GM23338 (cell line): ENCODE measurements at regions not wholly inside any gene's neighbourhood (a gene's known extent, or its start where the extent isn't known, plus 50 kb on each side); places are given as distances from the start of the nearest gene placed in this dataset.

Source experiments
- EZH2phosphoT487 ChIP-seq: fragments of 200-600 bp; sonication (generic); IDR thresholded peaks from one replicate; pipeline ENCODE4 v1.8.1; 2018; ENCODE audit warnings: antibody characterized with exemption; ENCODE audit not compliant: unreplicated experiment
- STAT1 ChIP-seq: IDR thresholded peaks from one replicate; pipeline ENCODE4 v1.6.1; 2016; ENCODE audit warnings: antibody characterized with exemption; ENCODE audit not compliant: unreplicated experiment
- TF ChIP-seq, protein P1 (sequence below): IDR thresholded peaks from one replicate; pipeline ENCODE4 v1.6.1; 2018; ENCODE audit warnings: antibody characterized with exemption; ENCODE audit not compliant: unreplicated experiment
- TF ChIP-seq, protein P2 (sequence below), 2 experiments: fragments of 200-600 bp in 1 of 2; sonication (generic) in 1 of 2; conservative IDR thresholded peaks; 2 replicates each; pipeline versions ENCODE4 v1.5.1 to v1.6.1; 2016 to 2017; ENCODE audit warnings: antibody characterized with exemption in 2 of 2, low read depth in 2 of 2, mild to moderate bottlenecking in 2 of 2, moderate library complexity in 1 of 2

DNA sequence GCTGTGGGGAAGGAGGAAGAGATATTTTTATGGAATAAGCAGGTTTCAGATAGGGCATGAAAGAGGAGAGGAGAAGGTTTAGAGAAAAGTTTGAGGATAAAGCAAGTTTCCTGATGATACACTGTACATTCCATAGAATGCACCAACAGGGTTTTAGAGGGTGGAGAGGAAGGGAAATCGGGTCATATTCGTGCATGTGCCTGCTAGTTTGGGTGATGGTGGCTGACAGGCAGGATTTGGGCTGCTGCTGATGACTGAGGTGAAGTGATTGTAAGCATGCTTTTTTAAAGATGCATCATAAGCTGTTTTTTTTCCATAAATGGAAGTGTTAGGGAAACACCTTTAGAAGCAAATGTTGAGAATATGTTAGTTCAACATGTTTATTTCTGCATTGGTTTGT is 68.8 kb downstream of the PMAIP1 start:
- TF ChIP-seq, protein P1, sequence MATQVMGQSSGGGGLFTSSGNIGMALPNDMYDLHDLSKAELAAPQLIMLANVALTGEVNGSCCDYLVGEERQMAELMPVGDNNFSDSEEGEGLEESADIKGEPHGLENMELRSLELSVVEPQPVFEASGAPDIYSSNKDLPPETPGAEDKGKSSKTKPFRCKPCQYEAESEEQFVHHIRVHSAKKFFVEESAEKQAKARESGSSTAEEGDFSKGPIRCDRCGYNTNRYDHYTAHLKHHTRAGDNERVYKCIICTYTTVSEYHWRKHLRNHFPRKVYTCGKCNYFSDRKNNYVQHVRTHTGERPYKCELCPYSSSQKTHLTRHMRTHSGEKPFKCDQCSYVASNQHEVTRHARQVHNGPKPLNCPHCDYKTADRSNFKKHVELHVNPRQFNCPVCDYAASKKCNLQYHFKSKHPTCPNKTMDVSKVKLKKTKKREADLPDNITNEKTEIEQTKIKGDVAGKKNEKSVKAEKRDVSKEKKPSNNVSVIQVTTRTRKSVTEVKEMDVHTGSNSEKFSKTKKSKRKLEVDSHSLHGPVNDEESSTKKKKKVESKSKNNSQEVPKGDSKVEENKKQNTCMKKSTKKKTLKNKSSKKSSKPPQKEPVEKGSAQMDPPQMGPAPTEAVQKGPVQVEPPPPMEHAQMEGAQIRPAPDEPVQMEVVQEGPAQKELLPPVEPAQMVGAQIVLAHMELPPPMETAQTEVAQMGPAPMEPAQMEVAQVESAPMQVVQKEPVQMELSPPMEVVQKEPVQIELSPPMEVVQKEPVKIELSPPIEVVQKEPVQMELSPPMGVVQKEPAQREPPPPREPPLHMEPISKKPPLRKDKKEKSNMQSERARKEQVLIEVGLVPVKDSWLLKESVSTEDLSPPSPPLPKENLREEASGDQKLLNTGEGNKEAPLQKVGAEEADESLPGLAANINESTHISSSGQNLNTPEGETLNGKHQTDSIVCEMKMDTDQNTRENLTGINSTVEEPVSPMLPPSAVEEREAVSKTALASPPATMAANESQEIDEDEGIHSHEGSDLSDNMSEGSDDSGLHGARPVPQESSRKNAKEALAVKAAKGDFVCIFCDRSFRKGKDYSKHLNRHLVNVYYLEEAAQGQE: no peak
- TF ChIP-seq, protein P2, sequence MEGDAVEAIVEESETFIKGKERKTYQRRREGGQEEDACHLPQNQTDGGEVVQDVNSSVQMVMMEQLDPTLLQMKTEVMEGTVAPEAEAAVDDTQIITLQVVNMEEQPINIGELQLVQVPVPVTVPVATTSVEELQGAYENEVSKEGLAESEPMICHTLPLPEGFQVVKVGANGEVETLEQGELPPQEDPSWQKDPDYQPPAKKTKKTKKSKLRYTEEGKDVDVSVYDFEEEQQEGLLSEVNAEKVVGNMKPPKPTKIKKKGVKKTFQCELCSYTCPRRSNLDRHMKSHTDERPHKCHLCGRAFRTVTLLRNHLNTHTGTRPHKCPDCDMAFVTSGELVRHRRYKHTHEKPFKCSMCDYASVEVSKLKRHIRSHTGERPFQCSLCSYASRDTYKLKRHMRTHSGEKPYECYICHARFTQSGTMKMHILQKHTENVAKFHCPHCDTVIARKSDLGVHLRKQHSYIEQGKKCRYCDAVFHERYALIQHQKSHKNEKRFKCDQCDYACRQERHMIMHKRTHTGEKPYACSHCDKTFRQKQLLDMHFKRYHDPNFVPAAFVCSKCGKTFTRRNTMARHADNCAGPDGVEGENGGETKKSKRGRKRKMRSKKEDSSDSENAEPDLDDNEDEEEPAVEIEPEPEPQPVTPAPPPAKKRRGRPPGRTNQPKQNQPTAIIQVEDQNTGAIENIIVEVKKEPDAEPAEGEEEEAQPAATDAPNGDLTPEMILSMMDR (conservative IDR thresholded peaks at IDR 0.05; ENCODE audit: low read depth in 2 of 2): no peak
- TF ChIP-seq EZH2phosphoT487: no peak
- no peak for TF ChIP-seq STAT1
